DOHH2 (cell line): ENCODE measurements at regions not wholly inside any gene's neighbourhood (a gene's known extent, or its start where the extent isn't known, plus 50 kb on each side); places are given as distances from the start of the nearest gene placed in this dataset.

Experiments used
- CTCF ChIP-seq: fragments of 200-600 bp; sonication (generic); IDR thresholded peaks from one replicate; pipeline ENCODE4 v1.5.1; 2014; ENCODE audit warnings: antibody characterized with exemption, mild to moderate bottlenecking, low read depth, low read length; ENCODE audit not compliant: poor library complexity, severe bottlenecking
- EZH2phosphoT487 ChIP-seq: fragments of 200-600 bp; sonication (generic); IDR thresholded peaks from 2 replicates; pipeline ENCODE4 v1.6.1; 2017; ENCODE audit warnings: borderline replicate concordance, mild to moderate bottlenecking, antibody characterized with exemption, low read length, moderate library complexity, mixed read lengths

- TF ChIP-seq CTCF (no peak), EZH2phosphoT487 (no peak)
These were observed 207.4 kb upstream of the MAOA start for GRCh38 chrX:43448688-43449087.
